ENCODE measurements at regions not wholly inside any gene's neighbourhood (a gene's known extent, or its start where the extent isn't known, plus 50 kb on each side); places are given as distances from the start of the nearest gene placed in this dataset.

DNA sequence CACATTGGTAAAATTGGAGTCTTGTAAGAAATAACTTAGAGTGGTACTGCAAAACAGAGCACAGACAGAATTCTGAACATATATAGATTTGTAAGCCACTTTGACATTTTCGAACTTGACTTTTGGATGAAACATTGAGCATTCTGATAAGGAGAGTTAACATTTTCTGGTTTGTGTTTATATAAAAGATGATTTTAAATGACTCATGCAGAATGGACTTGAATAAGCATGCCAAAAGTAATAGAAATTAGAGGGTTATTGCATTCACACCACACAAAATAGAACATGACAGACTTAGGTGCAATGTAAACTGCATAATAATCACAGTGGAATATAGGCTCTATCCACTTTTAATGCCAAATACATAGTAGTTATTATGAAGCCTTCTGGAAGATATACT lies 507.0 kb downstream of the DACH1 start:
- H3K79me2 ChIP-seq (ENCODE audit: insufficient read depth), result no peaks in the 10 kb centered on the region
- H3K9me2 ChIP-seq, result no peaks in the 10 kb centered on the region
- H3K36me3 ChIP-seq (replicated peaks in 1 of 2; ENCODE audit: control insufficient read depth in 1 of 2, insufficient read depth in 2 of 2, low read length in 1 of 2), result no peaks in the 10 kb centered on the region
- WGBS (ENCODE audit: low lambda C conversion rate), result 66% methylated on average over 1 of the region's 1 CpG
- no peak overlapping the region for H2AFZ ChIP-seq (ENCODE audit: low read depth)
- TF ChIP-seq FOXJ3 (CRISPR knock-in tag; IDR thresholded peaks at IDR 0.05), result no peak
- TF ChIP-seq ELF1 (IDR thresholded peaks at IDR 0.05), result no peak
- TF ChIP-seq YY1 (IDR thresholded peaks at IDR 0.05; ENCODE audit: low read depth), result no peak
- TF ChIP-seq JUND (IDR thresholded peaks at IDR 0.05), result no peak
- TF ChIP-seq CTCF (IDR thresholded peaks at IDR 0.05), result no peak
- TF ChIP-seq SIN3A (IDR thresholded peaks at IDR 0.05; ENCODE audit: borderline replicate concordance, low read depth, low read length), result no peak
- no peak for TF ChIP-seq NFIC (IDR thresholded peaks at IDR 0.05; ENCODE audit: borderline replicate concordance)
- no peak for TF ChIP-seq RCOR1 (IDR thresholded peaks at IDR 0.05; ENCODE audit: low read length)
- H3K9me3 ChIP-seq, result no peaks in the 10 kb centered on the region
- H4K20me1 ChIP-seq (ENCODE audit: insufficient read depth), result no peaks in the 10 kb centered on the region
- no peaks in the 10 kb centered on the region for H3K27me3 ChIP-seq (ENCODE audit: insufficient read depth)
- H3F3A ChIP-seq (replicated peaks; ENCODE audit: insufficient read depth), result no peaks in the 10 kb centered on the region
- no peak overlapping the region for H3K4me3 ChIP-seq (ENCODE audit: low read depth in 2 of 2, low read length in 1 of 2)
- H3K9ac ChIP-seq, result no peak overlapping the region
- CTCF ChIA-PET, result no interaction called here
- H3K4me2 ChIP-seq, result no peak overlapping the region
- no peak overlapping the region for H3K27ac ChIP-seq (ENCODE audit: low read depth in 2 of 2, low read length in 1 of 2)
- POLR2A ChIA-PET, result no interaction called here
- no peaks in the 10 kb centered on the region for H3K4me1 ChIP-seq (ENCODE audit: control insufficient read depth in 1 of 2, insufficient read depth in 2 of 2, low read depth in 1 of 2, low read length in 1 of 2)
- DNase-seq, result no peak

DNA sequence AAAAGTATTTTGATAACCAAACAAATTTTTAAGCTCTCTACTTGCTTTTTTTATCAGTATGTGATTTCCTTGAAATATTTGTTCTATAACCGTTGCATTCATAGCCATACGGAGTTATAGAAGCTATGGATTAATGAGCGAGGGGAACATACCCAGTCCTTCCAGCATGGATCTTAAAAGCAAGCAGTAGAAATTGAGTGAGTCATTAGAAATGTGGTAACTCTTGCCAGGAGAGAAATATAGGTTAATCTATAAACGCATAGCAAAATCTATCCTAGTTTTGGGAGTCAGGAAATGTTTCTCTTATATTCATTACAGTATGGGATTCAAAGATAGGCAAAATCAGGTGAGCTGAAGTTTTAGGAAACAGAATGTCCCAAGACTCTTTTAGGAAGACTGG lies 507.4 kb downstream of the DACH1 start:
- Histone ChIP-seq H3K9me3 (no peaks in the 10 kb centered on the region), H3F3A (replicated peaks; ENCODE audit: insufficient read depth) (no peaks in the 10 kb centered on the region), H3K4me3 (ENCODE audit: low read depth in 2 of 2, low read length in 1 of 2) (no peak overlapping the region), H3K79me2 (ENCODE audit: insufficient read depth) (no peaks in the 10 kb centered on the region), H3K4me2 (no peak overlapping the region), H3K4me1 (ENCODE audit: control insufficient read depth in 1 of 2, insufficient read depth in 2 of 2, low read depth in 1 of 2, low read length in 1 of 2) (no peaks in the 10 kb centered on the region), H4K20me1 (ENCODE audit: insufficient read depth) (no peaks in the 10 kb centered on the region), H3K9ac (no peak overlapping the region), H3K9me2 (no peaks in the 10 kb centered on the region), H2AFZ (ENCODE audit: low read depth) (no peak overlapping the region), H3K27me3 (ENCODE audit: insufficient read depth) (no peaks in the 10 kb centered on the region), H3K27ac (ENCODE audit: low read depth in 2 of 2, low read length in 1 of 2) (no peak overlapping the region), H3K36me3 (replicated peaks in 1 of 2; ENCODE audit: control insufficient read depth in 1 of 2, insufficient read depth in 2 of 2, low read length in 1 of 2) (no peaks in the 10 kb centered on the region)
- WGBS (ENCODE audit: low lambda C conversion rate), result 73% methylated on average over 4 of the region's 4 CpGs
- ChIA-PET CTCF (no interaction called here), POLR2A (no interaction called here)
- no peak for DNase-seq
- TF ChIP-seq, protein P1, sequence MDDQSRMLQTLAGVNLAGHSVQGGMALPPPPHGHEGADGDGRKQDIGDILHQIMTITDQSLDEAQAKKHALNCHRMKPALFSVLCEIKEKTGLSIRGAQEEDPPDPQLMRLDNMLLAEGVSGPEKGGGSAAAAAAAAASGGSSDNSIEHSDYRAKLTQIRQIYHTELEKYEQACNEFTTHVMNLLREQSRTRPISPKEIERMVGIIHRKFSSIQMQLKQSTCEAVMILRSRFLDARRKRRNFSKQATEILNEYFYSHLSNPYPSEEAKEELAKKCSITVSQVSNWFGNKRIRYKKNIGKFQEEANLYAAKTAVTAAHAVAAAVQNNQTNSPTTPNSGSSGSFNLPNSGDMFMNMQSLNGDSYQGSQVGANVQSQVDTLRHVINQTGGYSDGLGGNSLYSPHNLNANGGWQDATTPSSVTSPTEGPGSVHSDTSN (IDR thresholded peaks at IDR 0.05), result no peak
- no peak for TF ChIP-seq NRF1 (IDR thresholded peaks at IDR 0.05; ENCODE audit: low read depth, low read length)
- no peak for TF ChIP-seq RFX5 (IDR thresholded peaks at IDR 0.05; ENCODE audit: low read length)
- TF ChIP-seq RXRA (IDR thresholded peaks at IDR 0.05; ENCODE audit: borderline replicate concordance, low read depth), result no peak
- TF ChIP-seq JUND (IDR thresholded peaks at IDR 0.05), result no peak
- no peak for TF ChIP-seq GATA2 (CRISPR knock-in tag; IDR thresholded peaks at IDR 0.05)
